Natural killer cell (primary cell): ENCODE measurements at regions not wholly inside any gene's neighbourhood (a gene's known extent, or its start where the extent isn't known, plus 50 kb on each side); places are given as distances from the start of the nearest gene placed in this dataset.

Source experiments
- ATAC-seq, 3 donors: fragments of 150-1000 bp in 2 of 3; fragments of 200-7000 bp in 1 of 3; cut with Tn5 transposase; 1 replicate in 1 of 3; 2 replicates in 2 of 3; pipeline ENCODE4 v1.10.0; 2021; ENCODE audit warnings: mild to moderate bottlenecking in 2 of 3, moderate library complexity in 2 of 3
- DNase-seq, 2 donors: peaks; one replicate each; pipeline versions ENCODE4 v3.0.0 to v3.0.0-alpha.2; 2013 to 2021; ENCODE audit warnings: mixed read lengths in 1 of 2
- H3K27ac ChIP-seq: one replicate; pipeline ENCODE4 v1.5.1; 2013; ENCODE audit warnings: mild to moderate bottlenecking, low read length
- H3K27me3 ChIP-seq: one replicate; pipeline ENCODE4 v1.6.1; 2013; ENCODE audit warnings: low read length; ENCODE audit not compliant: control insufficient read depth, insufficient read depth
- H3K36me3 ChIP-seq: one replicate; pipeline ENCODE4 v1.6.1; 2013; ENCODE audit warnings: low read length; ENCODE audit not compliant: control insufficient read depth, insufficient read depth
- H3K4me1 ChIP-seq: one replicate; pipeline ENCODE4 v1.6.1; 2013; ENCODE audit warnings: low read length; ENCODE audit not compliant: control insufficient read depth, insufficient read depth
- H3K4me3 ChIP-seq: one replicate; pipeline ENCODE4 v1.5.1; 2013; ENCODE audit warnings: low read length
- H3K9me3 ChIP-seq: one replicate; pipeline ENCODE4 v1.6.1; 2013; ENCODE audit warnings: low read length; ENCODE audit not compliant: control insufficient read depth, insufficient read depth
- H3K27ac Mint-ChIP-seq, 2 donors: one replicate each; pipeline ENCODE4 v1.8.0; 2022; ENCODE audit warnings: mild to moderate bottlenecking in 2 of 2, mixed read lengths in 2 of 2, moderate library complexity in 1 of 2
- H3K27me3 Mint-ChIP-seq, 2 donors: one replicate each; pipeline ENCODE4 v1.8.0; 2022; ENCODE audit warnings: low read depth in 2 of 2, mixed read lengths in 2 of 2
- H3K36me3 Mint-ChIP-seq: one replicate; pipeline ENCODE4 v1.8.0; 2022; ENCODE audit warnings: mixed read lengths
- H3K4me1 Mint-ChIP-seq, 2 donors: one replicate each; pipeline ENCODE4 v1.8.0; 2022; ENCODE audit warnings: mixed read lengths in 2 of 2
- H3K4me3 Mint-ChIP-seq: one replicate; pipeline ENCODE4 v1.8.0; 2022; ENCODE audit warnings: mild to moderate bottlenecking, moderate library complexity, mixed read lengths
- H3K9me3 Mint-ChIP-seq, 2 donors: one replicate each; pipeline ENCODE4 v1.8.0; 2022; ENCODE audit warnings: mixed read lengths in 2 of 2
- WGBS: methylation state at CpG from one replicate; pipeline ENCODE4 v1.1.7; 2013; ENCODE audit warnings: missing lambda C conversion rate; ENCODE audit not compliant: insufficient coverage; 5-methylcytosine and 5-hydroxymethylcytosine counted together
- intact Hi-C: fragments of 100-400 bp; cut with micrococcal nuclease; formaldehyde crosslinking; loops from one replicate; pipeline ENCODE4 v1.14.2; 2022
- TF ChIP-seq, protein P1 (sequence below): fragments of 200-600 bp; IDR thresholded peaks from one replicate; pipeline ENCODE4 v1.8.0; 2022; ENCODE audit warnings: antibody characterized with exemption

DNA sequence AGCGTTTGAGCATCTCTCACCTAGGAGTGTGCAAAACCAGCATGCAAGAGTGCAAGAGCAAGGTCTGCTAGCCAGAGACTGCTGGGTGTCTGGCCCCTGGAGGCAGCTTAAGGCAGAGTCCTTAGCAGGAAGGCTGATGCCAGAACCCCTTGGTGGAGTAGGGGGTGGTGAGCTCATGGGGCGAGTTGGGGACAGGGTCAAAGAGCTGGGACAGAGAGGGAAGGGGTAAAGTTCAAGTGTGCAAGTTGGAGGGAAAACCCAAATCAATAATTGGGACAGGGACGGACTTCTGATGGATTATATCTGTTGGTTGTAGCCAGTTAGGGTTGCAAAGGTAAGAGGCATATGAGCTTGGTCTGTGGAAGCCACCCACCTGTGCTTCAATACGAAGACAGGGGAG, 443.6 kb upstream of the CDH5 start:
- no peak for DNase-seq
- Mint-ChIP-seq H3K36me3 (no peaks in the 10 kb centered on the region), H3K9me3 (no peaks in the 10 kb centered on the region), H3K27me3 (peaks cover 0 to 4% of the 10 kb centered on the region in 2 donors), H3K4me1 (no peaks in the 10 kb centered on the region), H3K4me3 (no peak overlapping the region), H3K27ac (no peak overlapping the region)
- Histone ChIP-seq H3K9me3 (no peaks in the 10 kb centered on the region), H3K36me3 (no peaks in the 10 kb centered on the region), H3K27me3 (no peaks in the 10 kb centered on the region), H3K27ac (no peak overlapping the region), H3K4me1 (no peaks in the 10 kb centered on the region), H3K4me3 (no peak overlapping the region)
- TF ChIP-seq, protein P1, sequence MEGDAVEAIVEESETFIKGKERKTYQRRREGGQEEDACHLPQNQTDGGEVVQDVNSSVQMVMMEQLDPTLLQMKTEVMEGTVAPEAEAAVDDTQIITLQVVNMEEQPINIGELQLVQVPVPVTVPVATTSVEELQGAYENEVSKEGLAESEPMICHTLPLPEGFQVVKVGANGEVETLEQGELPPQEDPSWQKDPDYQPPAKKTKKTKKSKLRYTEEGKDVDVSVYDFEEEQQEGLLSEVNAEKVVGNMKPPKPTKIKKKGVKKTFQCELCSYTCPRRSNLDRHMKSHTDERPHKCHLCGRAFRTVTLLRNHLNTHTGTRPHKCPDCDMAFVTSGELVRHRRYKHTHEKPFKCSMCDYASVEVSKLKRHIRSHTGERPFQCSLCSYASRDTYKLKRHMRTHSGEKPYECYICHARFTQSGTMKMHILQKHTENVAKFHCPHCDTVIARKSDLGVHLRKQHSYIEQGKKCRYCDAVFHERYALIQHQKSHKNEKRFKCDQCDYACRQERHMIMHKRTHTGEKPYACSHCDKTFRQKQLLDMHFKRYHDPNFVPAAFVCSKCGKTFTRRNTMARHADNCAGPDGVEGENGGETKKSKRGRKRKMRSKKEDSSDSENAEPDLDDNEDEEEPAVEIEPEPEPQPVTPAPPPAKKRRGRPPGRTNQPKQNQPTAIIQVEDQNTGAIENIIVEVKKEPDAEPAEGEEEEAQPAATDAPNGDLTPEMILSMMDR, result no peak
- WGBS, result 77% methylated on average over 4 of the region's 4 CpGs
- intact Hi-C loops, result no loop called here
- ATAC-seq, result no peak

DNA sequence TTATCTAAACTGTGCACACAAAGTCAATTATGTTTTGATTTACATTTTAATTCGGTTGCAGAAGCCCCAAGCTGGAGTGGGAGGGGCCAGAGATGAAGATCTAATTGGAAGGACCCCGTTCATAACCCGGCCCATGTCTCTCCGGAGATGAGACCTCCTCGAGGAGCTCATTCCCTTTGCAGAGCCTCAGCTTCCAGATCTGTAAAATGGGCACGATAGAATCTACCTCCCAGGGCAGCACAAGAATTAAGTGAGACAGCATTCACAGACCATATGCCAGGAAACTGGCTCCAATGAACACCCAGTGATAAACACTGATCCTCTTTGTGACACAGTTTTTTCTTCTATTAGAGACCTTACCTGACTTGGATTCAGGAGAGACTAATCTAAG, 446.5 kb upstream of the CDH5 start:
- Mint-ChIP-seq H3K36me3 (no peaks in the 10 kb centered on the region), H3K4me1 (no peaks in the 10 kb centered on the region), H3K27ac (no peak overlapping the region), H3K27me3 (peaks cover under 1 to 8% of the 10 kb centered on the region in 2 donors), H3K4me3 (no peak overlapping the region), H3K9me3 (no peaks in the 10 kb centered on the region)
- Histone ChIP-seq H3K36me3 (no peaks in the 10 kb centered on the region), H3K9me3 (no peaks in the 10 kb centered on the region), H3K27me3 (no peaks in the 10 kb centered on the region), H3K4me1 (no peaks in the 10 kb centered on the region), H3K27ac (no peak overlapping the region), H3K4me3 (no peak overlapping the region)
- WGBS, result 87% methylated on average over 6 of the region's 6 CpGs
- DNase-seq, result no peak
- no peak for ATAC-seq
- intact Hi-C loops, result no loop called here
- TF ChIP-seq, protein P1, result no peak

DNA sequence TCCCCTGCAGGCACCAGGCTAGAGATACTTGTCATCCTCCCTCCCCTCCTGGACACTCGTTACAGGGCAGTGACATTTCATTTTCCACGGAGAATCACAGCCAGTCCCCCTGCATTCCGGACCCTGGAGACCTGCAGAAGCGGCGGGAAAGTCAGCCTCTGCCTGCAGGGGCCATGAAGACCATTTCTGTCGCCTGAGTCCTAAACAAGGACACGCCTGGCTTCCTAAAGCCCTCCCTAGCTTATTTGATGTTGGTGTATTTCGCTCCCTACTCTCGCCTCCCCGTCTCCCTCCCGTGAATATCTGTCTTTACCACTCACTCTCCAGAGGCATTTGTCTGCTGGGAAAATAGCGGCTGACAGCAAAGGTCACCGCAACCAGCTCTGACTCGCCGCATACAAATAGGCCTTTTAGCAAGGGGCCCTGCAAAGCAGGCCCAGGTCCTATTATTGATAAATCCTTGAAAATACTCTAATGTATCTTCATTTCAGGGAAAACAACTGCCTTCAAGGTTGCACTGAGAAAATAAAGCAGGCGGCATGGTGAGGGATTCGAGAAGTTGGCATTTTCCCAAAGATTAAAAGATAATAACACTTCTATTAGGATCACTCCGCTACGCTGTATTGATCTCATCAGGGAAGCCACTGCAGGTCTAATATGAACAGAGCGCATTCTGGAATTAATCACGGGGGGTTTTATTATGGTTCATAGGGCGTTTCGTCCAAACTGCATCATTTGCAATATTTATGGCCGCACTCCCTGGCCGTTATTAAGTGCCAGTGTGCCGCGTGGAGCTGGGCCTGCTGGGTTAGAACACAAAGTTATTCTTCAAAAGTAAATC, 447.1 kb upstream of the CDH5 start:
- intact Hi-C loops, result no loop called here
- Mint-ChIP-seq H3K4me3 (no peak overlapping the region), H3K9me3 (no peaks in the 10 kb centered on the region), H3K4me1 (no peaks in the 10 kb centered on the region), H3K27me3 (peaks cover 6 to 8% of the 10 kb centered on the region in 2 donors), H3K36me3 (no peaks in the 10 kb centered on the region), H3K27ac (no peak overlapping the region)
- ATAC-seq (no peak), DNase-seq (no peak)
- Histone ChIP-seq H3K27ac (no peak overlapping the region), H3K4me3 (no peak overlapping the region), H3K27me3 (no peaks in the 10 kb centered on the region), H3K36me3 (no peaks in the 10 kb centered on the region), H3K9me3 (no peaks in the 10 kb centered on the region), H3K4me1 (no peaks in the 10 kb centered on the region)
- TF ChIP-seq, protein P1, result no peak
- 74% methylated on average over 27 of the region's 27 CpGs for WGBS

DNA sequence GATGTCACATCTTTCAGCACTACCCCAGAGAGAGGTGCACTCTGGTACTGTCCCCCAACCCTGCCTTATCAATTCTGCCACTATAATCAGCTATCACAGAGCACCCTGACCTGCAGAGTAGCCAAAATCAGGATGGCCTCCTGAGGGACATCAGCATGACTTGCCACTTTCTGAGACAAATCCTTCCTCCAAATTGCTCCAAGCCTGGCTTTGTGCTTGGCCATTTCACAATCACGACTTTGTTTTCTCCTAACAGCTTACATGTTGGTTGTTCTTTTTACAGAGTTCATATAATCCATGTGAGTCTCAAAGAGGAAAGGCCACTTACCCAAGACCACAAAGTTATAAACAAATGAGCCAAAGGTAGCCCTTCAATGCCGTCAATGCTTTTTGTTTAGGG, 449.0 kb upstream of the CDH5 start:
- Mint-ChIP-seq H3K4me1 (no peaks in the 10 kb centered on the region), H3K27ac (no peak overlapping the region), H3K27me3 (peaks cover 10 to 18% of the 10 kb centered on the region in 2 donors), H3K9me3 (peaks cover 0 to 2% of the 10 kb centered on the region in 2 donors), H3K36me3 (no peaks in the 10 kb centered on the region), H3K4me3 (no peak overlapping the region)
- Histone ChIP-seq H3K9me3 (no peaks in the 10 kb centered on the region), H3K27me3 (no peaks in the 10 kb centered on the region), H3K4me3 (no peak overlapping the region), H3K27ac (no peak overlapping the region), H3K4me1 (no peaks in the 10 kb centered on the region), H3K36me3 (no peaks in the 10 kb centered on the region)
- TF ChIP-seq, protein P1, result no peak
- intact Hi-C loops, result no loop called here
- DNase-seq (no peak), ATAC-seq (no peak)
- WGBS, result 69% methylated on average over 2 of the region's 2 CpGs
